ENCODE measurements at regions not wholly inside any gene's neighbourhood (a gene's known extent, or its start where the extent isn't known, plus 50 kb on each side); places are given as distances from the start of the nearest gene placed in this dataset.

- TF ChIP-seq CHD7 (IDR thresholded peaks at IDR 0.05; ENCODE audit: insufficient replicate concordance, low read length) (no peak), KDM4A (IDR thresholded peaks at IDR 0.05; ENCODE audit: low read depth, low read length, severe bottlenecking) (no peak), CBX5 (IDR thresholded peaks at IDR 0.05; ENCODE audit: low read depth, low read length) (no peak), SIRT6 (IDR thresholded peaks at IDR 0.05; ENCODE audit: low read length) (no peak), ASH2L (IDR thresholded peaks at IDR 0.05; ENCODE audit: low read length) (no peak), RFX5 (IDR thresholded peaks at IDR 0.05; ENCODE audit: borderline replicate concordance, low read depth, low read length) (no peak), TBP (IDR thresholded peaks at IDR 0.05; ENCODE audit: low read depth, low read length) (no peak), CTBP2 (IDR thresholded peaks at IDR 0.05; ENCODE audit: borderline replicate concordance, insufficient read depth, insufficient read length, low read length) (no peak), JUN (IDR thresholded peaks at IDR 0.05; ENCODE audit: low read depth, low read length) (no peak)
Measured at GRCh38 chr21:22476214-22476613, 1478.0 kb downstream of the NCAM2 start (continued).

Measured in H1 (cell line).